Ureter (tissue), 1 donor: ENCODE measurements at regions not wholly inside any gene's neighbourhood (a gene's known extent, or its start where the extent isn't known, plus 50 kb on each side); places are given as distances from the start of the nearest gene placed in this dataset.
"Not testable (repeated sequence)": the region's sequence is repeated elsewhere in the genome, so short reads cannot be mapped to it uniquely, and the experiment has no call there.

Experiments
- DNase-seq: peaks from one replicate; pipeline ENCODE4 v3.0.0-alpha.2; 2020; ENCODE audit warnings: low spot score
- donor health status: DM: yes; HTN: yes; CAD: no.

DNA sequence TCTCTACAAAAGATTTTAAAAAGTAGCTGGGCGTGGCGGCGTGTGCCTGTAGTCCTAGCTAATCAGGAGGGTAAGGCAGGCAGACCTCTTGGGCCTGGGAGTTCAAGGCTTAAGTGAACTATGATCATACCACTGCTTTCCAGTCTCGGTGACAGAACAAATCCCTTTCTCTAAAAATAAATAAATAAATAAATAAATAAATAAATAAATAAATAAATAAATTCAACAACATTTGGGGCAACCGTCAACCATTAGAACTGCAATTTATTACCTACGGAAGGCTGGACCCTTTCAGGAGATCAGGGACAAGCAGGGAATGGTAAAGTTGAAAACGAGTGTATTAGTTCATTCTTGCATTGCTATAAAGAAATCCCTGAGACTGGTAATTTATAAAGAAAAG is 136.2 kb upstream of the USP9X start:
- no peak for DNase-seq

- no peak for DNase-seq
Measured at GRCh38 chrX:40950546-40950945, 134.7 kb upstream of the USP9X start.

DNA sequence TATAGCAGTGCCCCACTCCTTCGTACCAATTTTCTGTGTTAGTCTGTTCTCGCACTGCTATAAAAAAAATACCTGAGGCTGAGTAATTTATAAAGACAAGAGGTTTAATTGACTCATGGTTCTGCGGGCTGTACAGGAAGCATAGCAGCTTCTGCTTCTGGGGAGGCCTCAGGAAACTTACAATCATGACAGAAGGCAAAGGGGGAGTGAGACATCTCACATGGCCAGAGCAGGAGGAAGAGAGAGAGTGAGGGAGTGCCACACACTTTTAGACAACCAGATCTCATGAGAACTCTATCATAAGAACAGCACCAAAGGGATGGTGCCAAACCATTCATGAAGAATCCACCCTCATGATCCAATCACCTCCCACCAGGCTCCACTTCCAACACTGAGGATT is 133.8 kb upstream of the USP9X start:
- DNase-seq = not testable (repeated sequence)

DNA sequence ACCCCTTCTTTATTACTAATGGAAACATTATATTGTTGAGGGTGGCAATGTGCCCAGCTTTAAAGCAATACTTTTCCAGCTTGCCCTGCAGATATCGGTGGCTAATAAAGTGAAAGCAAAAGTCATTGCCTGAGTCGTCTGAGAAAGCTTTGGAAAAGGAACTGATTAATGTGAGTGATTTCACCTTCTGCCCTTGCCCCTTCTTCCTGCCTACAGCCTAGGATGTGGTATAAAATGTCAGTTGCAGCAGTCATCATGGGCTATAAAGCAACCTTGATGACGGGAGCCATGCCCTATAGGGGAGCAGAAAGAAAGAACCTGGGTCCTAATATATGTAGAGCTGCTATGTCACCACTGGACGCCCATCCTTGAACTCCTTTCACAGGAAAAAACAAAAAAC is 132.4 kb upstream of the USP9X start:
- no peak for DNase-seq

DNA sequence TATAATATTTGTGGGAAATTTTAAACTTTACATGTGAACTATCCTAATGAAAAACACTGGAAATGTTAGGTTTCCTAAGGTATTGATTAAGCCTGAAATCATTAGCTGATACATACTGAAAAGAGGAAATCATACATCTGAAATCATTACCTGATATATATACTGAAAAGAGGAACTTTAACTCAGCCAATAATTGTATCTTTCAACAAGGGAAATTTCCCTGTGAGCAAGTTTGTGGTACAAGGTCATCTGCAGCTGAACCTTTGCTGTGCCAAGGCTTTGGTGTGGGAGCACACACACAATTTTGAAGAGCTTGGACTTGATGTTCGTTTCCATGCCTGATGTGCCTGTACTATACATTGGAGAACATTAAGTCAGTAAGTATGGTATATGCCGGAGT is 131.9 kb upstream of the USP9X start:
- DNase-seq = no peak

DNA sequence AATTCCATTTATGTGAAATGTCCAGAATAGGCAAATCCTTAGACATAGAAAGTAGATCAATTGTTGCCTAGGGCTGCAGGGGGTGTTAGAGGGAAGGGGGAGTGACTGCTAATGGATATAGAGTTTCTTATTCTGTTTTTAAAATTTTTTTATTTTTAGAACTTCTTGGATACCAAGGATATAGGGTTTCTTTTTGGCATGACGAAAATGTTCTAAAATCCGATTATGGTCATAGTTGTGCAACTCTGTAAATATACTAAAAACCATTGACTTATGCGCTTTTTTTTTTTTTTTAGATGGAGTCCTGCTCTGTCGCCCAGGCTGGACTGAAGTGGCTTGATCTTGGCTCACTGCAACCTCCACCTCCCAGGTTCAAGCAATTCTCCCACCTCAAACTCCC is 125.2 kb upstream of the USP9X start:
- DNase-seq = no peak

DNA sequence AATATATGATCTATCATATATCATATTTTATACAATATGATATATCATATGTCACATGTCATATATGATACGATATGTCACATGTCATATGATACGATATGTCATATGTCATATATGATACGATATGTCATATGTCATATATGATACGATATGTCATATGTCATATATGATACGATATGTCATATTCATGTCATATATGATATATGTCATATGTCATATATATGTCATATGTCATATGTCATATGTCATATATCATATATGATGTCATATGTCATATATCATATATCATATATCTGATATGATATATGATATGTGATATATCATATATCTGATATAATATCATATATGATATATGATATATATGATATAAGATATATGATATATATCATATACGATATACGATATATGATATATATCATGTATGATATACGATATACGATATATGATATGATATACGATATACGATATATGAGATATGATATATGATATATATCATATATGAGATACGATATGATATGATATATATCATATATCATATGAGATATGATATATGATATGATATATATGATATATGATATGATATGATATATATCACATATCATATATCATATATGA is 122.3 kb upstream of the USP9X start:
- no peak for DNase-seq

DNA sequence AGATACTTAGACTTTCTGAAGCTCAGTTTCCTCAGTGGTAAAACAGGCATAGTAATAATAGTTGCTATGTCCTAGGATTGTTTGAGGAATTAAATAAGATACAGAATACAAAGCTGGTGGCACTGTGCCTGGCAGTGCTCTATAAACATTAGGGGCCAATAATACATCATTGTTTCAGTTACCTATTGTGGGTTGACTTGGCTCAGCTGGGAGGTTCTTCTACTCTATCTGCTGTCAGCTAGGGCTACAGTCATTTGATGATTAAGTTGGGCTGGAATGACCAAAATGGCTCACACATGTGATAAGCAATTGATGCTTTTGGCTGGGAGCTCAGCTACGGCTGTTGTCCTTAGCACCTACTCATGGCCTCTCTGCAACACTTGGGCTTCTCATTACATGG is 121.2 kb upstream of the USP9X start:
- no peak for DNase-seq

DNA sequence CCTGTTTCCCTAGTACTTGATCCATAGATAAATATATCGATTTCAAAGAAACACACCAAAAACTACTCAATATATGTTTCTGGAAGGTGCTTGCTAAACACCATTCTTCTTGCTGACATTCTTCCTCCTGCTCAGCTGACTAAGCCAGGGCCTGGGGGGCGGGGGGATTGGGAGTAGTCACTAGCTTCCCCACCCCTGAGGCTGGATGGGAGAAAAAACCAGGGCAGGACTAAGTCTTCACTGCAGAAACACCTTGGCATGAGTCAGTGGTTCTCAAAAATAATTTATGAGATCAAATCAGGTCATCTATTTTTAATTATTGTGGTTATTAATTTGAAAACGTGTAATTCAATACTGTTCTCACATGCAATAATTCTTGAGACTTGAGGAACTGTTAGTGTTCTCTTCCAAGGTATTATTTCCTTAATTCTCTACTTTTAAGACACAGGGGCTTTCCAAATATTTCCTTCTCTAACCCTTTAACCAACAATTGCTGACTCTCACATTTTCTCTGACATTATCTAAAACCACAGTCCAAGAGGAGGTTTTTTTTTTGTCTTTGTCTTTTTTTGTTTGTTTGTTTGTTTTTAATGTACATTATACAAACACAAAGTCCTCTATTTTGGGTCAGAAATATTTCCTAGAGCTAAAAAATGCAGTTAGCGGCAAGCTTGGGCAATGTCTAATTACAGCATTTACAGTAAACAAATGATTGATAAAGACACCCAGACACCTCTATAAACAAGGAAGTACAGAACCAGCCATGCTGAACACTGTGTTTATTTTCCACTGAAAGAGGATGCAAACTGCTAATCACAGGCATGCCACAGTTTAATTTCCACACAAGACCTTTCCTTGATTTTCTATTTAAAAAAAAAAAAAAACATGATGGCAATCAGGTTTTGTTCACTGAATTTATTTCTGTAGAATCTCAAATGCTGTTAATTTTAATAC is 120.3 kb upstream of the USP9X start:
- no peak for DNase-seq

GRCh38 chrX:40966213-40966820 is 118.9 kb upstream of the USP9X start:
- DNase-seq = no peak

GRCh38 chrX:40968180-40968579 is 117.1 kb upstream of the USP9X start:
- DNase-seq = no peak

- DNase-seq = no peak
Measured at GRCh38 chrX:40971736-40972135, 113.5 kb upstream of the USP9X start.

GRCh38 chrX:40973619-40974018 is 111.6 kb upstream of the USP9X start:
- DNase-seq = no peak

DNA sequence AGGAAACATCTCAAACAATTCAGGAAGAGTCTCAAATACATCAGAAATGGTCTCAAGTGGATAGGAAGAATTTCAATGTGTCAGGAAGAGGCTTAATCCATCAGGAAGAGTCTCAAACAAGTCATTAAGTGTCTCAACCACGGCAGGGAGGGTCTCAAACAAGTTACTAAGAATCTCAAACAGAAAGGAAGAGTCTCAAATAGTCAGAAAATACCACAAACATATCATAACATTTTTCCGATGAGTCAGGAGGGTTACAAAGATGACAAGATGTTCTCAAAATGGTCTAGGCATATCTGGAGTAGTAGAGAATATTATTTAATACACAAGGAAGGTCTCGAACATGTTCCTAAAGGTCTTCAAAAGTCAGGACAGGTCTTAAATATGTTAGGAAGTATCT is 109.3 kb upstream of the USP9X start:
- no peak for DNase-seq

GRCh38 chrX:40976981-40977380 is 108.3 kb upstream of the USP9X start:
- DNase-seq = no peak

DNA sequence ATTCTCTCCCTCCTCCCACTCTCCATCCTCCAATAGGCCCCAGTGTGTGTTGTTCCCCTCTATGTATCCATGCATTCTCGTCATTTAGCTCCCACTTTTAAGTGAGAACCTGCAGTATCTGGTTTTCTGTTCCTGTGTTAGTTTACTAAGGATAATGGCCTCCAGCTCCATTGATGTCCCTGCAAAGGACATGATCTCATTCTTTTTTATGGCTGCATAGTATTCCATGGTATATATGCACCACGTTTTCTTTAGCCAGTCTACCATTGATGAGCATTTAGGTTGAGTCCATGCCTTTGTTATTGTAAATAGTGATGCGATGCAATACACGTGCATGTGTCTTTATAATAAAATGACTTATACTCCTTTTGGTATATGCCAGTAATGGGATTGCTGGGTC is 100.3 kb upstream of the USP9X start:
- no peak for DNase-seq

DNA sequence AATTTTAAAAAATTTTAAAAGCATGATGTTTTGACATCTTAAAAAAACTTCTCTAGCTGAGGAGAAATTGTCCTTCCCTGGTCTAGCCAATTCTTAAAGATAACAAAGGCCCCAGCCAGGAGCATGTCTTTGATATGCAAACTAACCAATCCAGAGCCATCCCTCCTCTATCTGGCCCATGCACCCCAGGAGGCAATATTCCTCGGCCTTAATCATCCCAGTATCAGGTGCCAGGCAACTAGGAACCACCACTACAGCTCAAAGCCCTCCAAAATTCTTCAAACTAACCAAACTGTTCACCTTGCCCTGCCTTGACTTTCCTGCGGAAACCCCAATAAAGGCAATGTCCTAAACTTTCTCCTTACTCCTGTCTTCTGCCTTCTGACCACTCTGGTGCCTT is 97.8 kb upstream of the USP9X start:
- no peak for DNase-seq

DNA sequence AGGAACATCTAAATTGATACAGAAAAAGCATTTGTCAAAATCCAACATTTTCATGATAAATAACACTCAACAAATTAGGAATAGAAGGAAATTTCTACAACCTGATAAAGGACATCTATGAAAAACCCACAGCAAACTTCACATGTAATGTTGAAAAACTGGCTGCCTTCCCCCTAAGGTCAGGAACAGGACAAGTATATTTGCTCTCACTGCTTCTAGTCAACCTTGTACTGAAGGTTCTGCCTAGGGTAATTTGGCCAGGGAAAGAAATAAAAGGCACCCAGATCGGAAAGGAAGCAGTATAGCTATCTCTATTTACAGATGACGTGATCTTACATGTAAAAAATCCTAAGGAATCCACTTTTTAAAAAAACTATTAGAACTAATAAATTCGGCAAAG is 97.1 kb upstream of the USP9X start:
- no peak for DNase-seq

DNA sequence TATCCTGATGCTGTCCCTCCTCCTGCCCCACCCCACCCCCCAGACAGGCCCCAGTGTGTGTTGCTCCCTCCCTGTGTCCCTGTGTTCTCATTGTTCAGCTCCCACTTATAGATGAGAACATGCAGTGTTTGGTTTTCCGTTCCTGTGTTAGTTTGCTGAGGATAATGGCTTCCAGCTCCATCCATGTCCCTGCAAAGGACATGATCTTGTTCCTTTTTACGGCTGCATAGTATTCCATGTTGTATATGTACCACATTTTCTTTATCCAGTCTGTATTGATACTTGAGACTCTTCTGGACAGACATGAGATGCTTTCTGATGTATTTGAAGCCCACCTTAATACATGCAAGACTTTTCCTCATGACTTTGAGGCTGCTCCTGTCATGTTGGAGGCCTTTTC is 91.8 kb upstream of the USP9X start:
- not testable (repeated sequence) for DNase-seq

GRCh38 chrX:40996886-40997530 is 88.2 kb upstream of the USP9X start:
- DNase-seq = no peak

DNA sequence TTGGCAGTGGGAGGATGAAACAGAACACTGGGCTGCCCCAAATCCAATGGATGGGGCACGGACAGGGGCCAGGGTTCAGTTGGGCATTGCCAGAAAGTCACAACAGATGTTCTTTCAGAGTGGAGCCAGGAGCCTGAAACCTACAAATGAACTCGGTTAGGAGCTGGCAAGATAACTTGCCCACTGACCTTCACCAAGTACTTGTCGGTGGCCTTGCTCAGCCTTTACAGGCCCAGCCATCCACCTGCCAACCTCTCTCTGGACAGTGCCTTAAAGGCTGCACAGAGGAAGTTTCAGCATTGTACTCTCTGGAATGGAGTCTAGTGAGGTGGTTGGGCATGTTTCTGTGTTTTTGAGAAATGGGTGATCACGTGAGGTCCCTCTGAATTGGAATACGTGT is 87.1 kb upstream of the USP9X start:
- DNase-seq = no peak

- DNase-seq = no peak
Measured at GRCh38 chrX:41001327-41001726, 83.9 kb upstream of the USP9X start.

DNA sequence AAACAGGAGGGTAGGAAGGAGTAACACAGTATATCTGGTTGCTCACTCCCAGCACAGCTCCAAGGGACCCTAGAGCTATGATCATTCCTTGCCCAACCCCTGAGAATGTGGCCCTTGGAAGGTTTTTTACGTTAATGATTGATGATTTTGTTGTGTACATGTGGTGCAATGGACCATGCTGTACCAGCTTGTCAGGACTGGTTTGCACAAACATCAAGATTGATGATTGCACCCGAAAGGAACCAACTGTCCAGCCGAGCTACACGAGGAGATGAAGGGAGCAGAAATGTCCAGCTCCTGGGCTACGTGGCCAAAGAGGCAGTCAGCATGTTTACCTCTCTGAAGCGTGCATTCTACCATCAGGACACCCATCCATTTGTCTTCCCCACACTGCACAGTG is 83.2 kb upstream of the USP9X start:
- no peak for DNase-seq
